ENCODE measurements at regions not wholly inside any gene's neighbourhood (a gene's known extent, or its start where the extent isn't known, plus 50 kb on each side); places are given as distances from the start of the nearest gene placed in this dataset.

DNA sequence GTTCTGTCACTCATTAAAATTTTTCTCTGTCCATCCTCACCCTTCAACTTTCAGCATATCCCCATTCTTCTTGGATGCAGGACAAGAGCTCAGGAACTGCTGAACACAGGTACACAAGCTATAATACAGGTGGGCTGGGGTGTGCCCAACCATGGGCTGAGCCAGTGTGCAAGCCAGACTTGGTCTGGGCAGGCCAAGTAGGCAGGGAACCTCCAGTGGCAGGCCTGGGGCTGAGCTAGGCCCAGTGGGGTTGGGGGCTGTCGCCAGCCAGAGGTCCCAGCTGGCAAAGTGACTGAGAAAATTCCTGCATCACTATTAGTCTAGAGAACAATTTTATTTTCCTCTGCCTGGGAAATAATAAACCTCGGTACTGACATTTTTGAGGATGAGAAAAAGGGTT is 202.9 kb downstream of the LRRC3B start:
- intact Hi-C loops (cut with DNase I; ENCODE audit: low total_unique reads), result no loop called here
- no peaks in the 10 kb centered on the region for H3K9me3 ChIP-seq
- H3K36me3 ChIP-seq, result no peaks in the 10 kb centered on the region
- no peak overlapping the region for H3K27ac ChIP-seq
- no peaks in the 10 kb centered on the region for H3K4me1 ChIP-seq
- no peak for TF ChIP-seq POLR2A (IDR thresholded peaks at IDR 0.05)
- TF ChIP-seq, protein P1, sequence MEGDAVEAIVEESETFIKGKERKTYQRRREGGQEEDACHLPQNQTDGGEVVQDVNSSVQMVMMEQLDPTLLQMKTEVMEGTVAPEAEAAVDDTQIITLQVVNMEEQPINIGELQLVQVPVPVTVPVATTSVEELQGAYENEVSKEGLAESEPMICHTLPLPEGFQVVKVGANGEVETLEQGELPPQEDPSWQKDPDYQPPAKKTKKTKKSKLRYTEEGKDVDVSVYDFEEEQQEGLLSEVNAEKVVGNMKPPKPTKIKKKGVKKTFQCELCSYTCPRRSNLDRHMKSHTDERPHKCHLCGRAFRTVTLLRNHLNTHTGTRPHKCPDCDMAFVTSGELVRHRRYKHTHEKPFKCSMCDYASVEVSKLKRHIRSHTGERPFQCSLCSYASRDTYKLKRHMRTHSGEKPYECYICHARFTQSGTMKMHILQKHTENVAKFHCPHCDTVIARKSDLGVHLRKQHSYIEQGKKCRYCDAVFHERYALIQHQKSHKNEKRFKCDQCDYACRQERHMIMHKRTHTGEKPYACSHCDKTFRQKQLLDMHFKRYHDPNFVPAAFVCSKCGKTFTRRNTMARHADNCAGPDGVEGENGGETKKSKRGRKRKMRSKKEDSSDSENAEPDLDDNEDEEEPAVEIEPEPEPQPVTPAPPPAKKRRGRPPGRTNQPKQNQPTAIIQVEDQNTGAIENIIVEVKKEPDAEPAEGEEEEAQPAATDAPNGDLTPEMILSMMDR (IDR thresholded peaks at IDR 0.05), result no peak
- no peak overlapping the region for H3K4me3 ChIP-seq
- H3K27me3 ChIP-seq, result no peaks in the 10 kb centered on the region
- DNase-seq, result no peak

DNA sequence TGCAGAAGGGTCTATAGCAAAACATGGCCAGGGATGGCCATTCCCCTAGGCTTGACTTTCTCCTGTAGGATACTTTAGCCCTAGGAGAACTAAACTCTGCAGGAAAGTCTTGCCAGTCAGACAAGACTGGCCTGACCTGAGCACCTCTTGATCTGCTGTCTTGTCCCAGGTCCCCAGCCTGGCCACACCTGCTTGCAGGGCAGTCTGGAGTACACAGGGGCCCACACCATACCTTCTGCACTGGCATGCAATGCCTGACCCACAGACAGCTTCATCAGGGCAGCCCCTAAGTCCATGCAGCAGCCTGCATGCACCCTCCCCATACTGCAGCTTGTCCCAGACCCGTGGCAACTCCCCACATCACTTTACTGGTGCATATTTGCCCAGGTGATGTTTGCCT is 204.6 kb downstream of the LRRC3B start:
- intact Hi-C loops (cut with DNase I; ENCODE audit: low total_unique reads), result no loop called here

DNA sequence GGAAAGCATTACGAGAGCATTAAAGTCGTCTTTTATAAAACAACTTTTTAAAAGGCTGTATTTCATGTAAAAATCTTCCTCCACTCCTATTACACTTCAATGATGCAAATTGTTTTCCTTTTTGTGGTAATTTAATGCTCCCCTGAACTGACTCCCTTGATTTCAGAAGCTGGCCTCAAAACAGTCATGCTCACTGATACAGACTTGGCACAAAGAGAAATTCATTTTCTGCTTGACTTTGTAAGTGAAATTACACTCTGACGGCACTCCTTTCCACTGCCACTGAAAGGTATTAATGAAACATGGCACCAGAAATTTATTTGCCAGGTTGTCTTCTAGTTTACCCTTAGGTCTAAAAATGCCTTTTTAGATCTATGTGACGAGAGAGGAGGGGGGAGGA is 215.5 kb downstream of the LRRC3B start:
- intact Hi-C loops (cut with DNase I; ENCODE audit: low total_unique reads), result no loop called here
- no peaks in the 10 kb centered on the region for H3K36me3 ChIP-seq
- H3K27ac ChIP-seq, result no peak overlapping the region
- no peak for DNase-seq
- H3K27me3 ChIP-seq, result no peaks in the 10 kb centered on the region
- TF ChIP-seq POLR2A (IDR thresholded peaks at IDR 0.05), result no peak
- TF ChIP-seq, protein P1 (IDR thresholded peaks at IDR 0.05), result no peak
- no peaks in the 10 kb centered on the region for H3K4me1 ChIP-seq
- no peaks in the 10 kb centered on the region for H3K9me3 ChIP-seq
- no peak overlapping the region for H3K4me3 ChIP-seq

More for the DNA sequence above, 204.6 kb downstream of the LRRC3B start:
- Histone ChIP-seq H3K36me3 (no peaks in the 10 kb centered on the region), H3K4me3 (no peak overlapping the region), H3K4me1 (no peaks in the 10 kb centered on the region), H3K27me3 (no peaks in the 10 kb centered on the region), H3K27ac (no peak overlapping the region), H3K9me3 (no peaks in the 10 kb centered on the region)
- no peak for DNase-seq
- TF ChIP-seq, protein P1 (IDR thresholded peaks at IDR 0.05), result no peak
- TF ChIP-seq POLR2A (IDR thresholded peaks at IDR 0.05), result no peak

DNA sequence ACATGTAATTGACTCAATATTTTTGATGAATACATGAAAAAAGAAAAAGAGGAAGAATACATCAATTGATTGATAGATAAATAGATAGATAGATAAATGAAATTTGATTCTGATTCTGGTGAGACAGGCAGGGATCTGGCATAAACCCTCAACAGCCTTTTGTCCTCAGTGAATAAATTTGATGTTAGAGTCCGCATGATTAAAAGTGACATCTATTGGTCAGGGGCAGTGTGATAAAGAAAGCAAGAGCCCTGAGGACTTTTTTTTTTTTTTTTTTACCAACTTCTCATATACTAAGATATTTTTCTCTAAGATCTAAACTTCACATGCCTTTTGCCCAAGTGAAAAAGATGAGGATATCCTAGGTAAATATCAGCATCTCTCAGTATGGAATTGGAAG is 216.4 kb downstream of the LRRC3B start:
- H3K4me3 ChIP-seq, result no peak overlapping the region
- H3K36me3 ChIP-seq, result no peaks in the 10 kb centered on the region
- H3K4me1 ChIP-seq, result no peaks in the 10 kb centered on the region
- H3K27ac ChIP-seq, result no peak overlapping the region
- no peak for DNase-seq
- no peaks in the 10 kb centered on the region for H3K27me3 ChIP-seq
- intact Hi-C loops (cut with DNase I; ENCODE audit: low total_unique reads), result no loop called here
- TF ChIP-seq, protein P1 (IDR thresholded peaks at IDR 0.05), result no peak
- no peak for TF ChIP-seq POLR2A (IDR thresholded peaks at IDR 0.05)
- no peaks in the 10 kb centered on the region for H3K9me3 ChIP-seq

DNA sequence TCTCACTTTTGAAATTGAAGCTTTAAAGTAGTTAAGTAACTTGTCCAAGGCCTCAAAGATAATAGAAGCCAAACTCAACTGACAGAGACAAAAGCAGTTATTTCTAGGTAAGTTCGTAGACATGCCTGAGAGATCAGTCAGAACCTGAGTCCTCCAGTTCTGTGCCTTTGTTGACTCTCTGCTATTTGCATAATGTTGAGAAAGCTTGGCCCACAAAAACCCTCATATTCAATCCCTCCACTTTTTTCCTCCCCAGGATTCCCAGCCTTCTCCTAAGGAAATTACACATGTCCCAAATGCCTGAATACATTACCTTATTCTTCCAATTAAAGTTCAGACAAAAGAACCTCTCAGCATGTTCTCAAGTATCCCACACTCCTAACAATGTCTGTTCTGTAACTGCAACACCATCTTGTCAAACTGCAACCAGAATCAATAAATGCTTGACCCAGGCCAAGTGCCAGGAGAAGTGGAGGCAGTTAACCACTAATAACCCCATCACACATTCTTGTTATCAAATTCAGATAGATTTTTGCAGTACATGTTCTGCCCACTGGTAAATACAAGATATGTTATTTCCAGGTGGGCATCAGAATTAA is 217.8 kb downstream of the LRRC3B start:
- intact Hi-C loops (cut with DNase I; ENCODE audit: low total_unique reads), result no loop called here
- H3K27ac ChIP-seq, result no peak overlapping the region
- no peak overlapping the region for H3K4me3 ChIP-seq
- H3K9me3 ChIP-seq, result no peaks in the 10 kb centered on the region
- TF ChIP-seq, protein P1 (IDR thresholded peaks at IDR 0.05), result no peak
- TF ChIP-seq POLR2A (IDR thresholded peaks at IDR 0.05), result no peak
- H3K27me3 ChIP-seq, result no peaks in the 10 kb centered on the region
- no peaks in the 10 kb centered on the region for H3K4me1 ChIP-seq
- DNase-seq, result no peak
- no peaks in the 10 kb centered on the region for H3K36me3 ChIP-seq

Data from uterus (tissue), 3 donors.